K562 (cell line): ENCODE measurements at regions not wholly inside any gene's neighbourhood (a gene's known extent, or its start where the extent isn't known, plus 50 kb on each side); places are given as distances from the start of the nearest gene placed in this dataset.

ENCODE experiments used
- CCAR2 ChIP-seq: fragments of 200-400 bp; formaldehyde crosslinking; IDR thresholded peaks from 2 replicates; pipeline ENCODE4 v1.6.1; 2017; ENCODE audit warnings: mild to moderate bottlenecking, low read depth, low read length
- CHD4 ChIP-seq: fragments of 200-600 bp; sonication (generic); IDR thresholded peaks from 3 replicates; pipeline ENCODE4 v1.6.1; 2012; ENCODE audit warnings: low read depth, mild to moderate bottlenecking, mixed read lengths, low read length, inconsistent platforms; ENCODE audit not compliant: insufficient read depth, insufficient replicate concordance, poor library complexity, severe bottlenecking
- CTCF ChIP-seq, 3 experiments: IDR thresholded peaks in 2 of 3; conservative IDR thresholded peaks in 1 of 3; 2 replicates each; pipeline ENCODE4 v1.5.1; 2011 to 2012; ENCODE audit warnings: low read length in 3 of 3, mild to moderate bottlenecking in 3 of 3, control low read depth in 2 of 3, improper control_type of control experiment in 1 of 3, inconsistent platforms in 1 of 3, low read depth in 1 of 3, mixed read lengths in 1 of 3, moderate library complexity in 1 of 3; ENCODE audit not compliant: insufficient read depth in 2 of 3
- GABPB1 ChIP-seq: sonication (generic); formaldehyde crosslinking; IDR thresholded peaks from 2 replicates; pipeline ENCODE4 v1.8.0; 2022; ENCODE audit warnings: mild to moderate bottlenecking, missing genetic modification reagents
- MAX ChIP-seq: sonication (generic); formaldehyde crosslinking; IDR thresholded peaks from 2 replicates; pipeline ENCODE4 v1.9.0; 2022; ENCODE audit warnings: mild to moderate bottlenecking, missing genetic modification reagents
- RAD51 ChIP-seq: fragments of 450-650 bp; IDR thresholded peaks from 2 replicates; pipeline ENCODE4 v1.7.1; 2016; ENCODE audit warnings: low read depth, mild to moderate bottlenecking, borderline replicate concordance
- TARDBP ChIP-seq: fragments of 450-650 bp; IDR thresholded peaks from 2 replicates; pipeline ENCODE4 v1.6.1; 2016
- TCFL5 ChIP-seq: fragments of 250-450 bp; sonication (Bioruptor Pico); conservative IDR thresholded peaks from 2 replicates; pipeline ENCODE4 v1.6.1; 2021; ENCODE audit warnings: mild to moderate bottlenecking, moderate library complexity, matching md5 sums
- TEAD4 ChIP-seq, 2 experiments: sonication (generic) in 1 of 2; formaldehyde crosslinking in 1 of 2; IDR thresholded peaks; 2 replicates each; pipeline versions ENCODE4 v1.6.1 to v1.8.0; 2012 to 2022; ENCODE audit warnings: borderline replicate concordance in 1 of 2, inconsistent platforms in 1 of 2, low read length in 1 of 2, mild to moderate bottlenecking in 1 of 2, missing genetic modification reagents in 1 of 2
- ZBTB33 ChIP-seq: sonication (generic); formaldehyde crosslinking; IDR thresholded peaks from 2 replicates; pipeline ENCODE4 v1.8.1; 2023; ENCODE audit warnings: mild to moderate bottlenecking, missing genetic modification reagents
- ZSCAN29 ChIP-seq: fragments of 450-650 bp; IDR thresholded peaks from 2 replicates; pipeline ENCODE4 v1.6.1; 2017

GRCh38 chr2:228700638-228701037, 519.2 kb upstream of the SPHKAP start:
- TF ChIP-seq TEAD4 (IDR thresholded peaks at IDR 0.05; ENCODE audit: low read length) (no peak), TEAD4 (CRISPR knock-in tag; IDR thresholded peaks at IDR 0.05; ENCODE audit: borderline replicate concordance) (no peak), MAX (CRISPR knock-in tag) (no peak), TCFL5 (CRISPR knock-in tag) (no peak), RAD51 (no peak), ZBTB33 (CRISPR knock-in tag) (no peak), TARDBP (no peak), CTCF (IDR thresholded peaks at IDR 0.05 in 2 of 3, conservative IDR thresholded peaks at IDR 0.05 in 1 of 3; ENCODE audit: insufficient read depth in 2 of 3, low read depth in 1 of 3, low read length in 3 of 3) (no peak), CCAR2 (no peak), ZSCAN29 (no peak), GABPB1 (CRISPR knock-in tag) (no peak), CHD4 (no peak)
